K562 (cell line): ENCODE measurements at regions not wholly inside any gene's neighbourhood (a gene's known extent, or its start where the extent isn't known, plus 50 kb on each side); places are given as distances from the start of the nearest gene placed in this dataset.

ENCODE experiments used
- ATAC-seq: fragments of 200-7000 bp; cut with Tn5 transposase; 3 replicates; pipeline ENCODE4 v1.9.1; 2020; ENCODE audit warnings: moderate library complexity
- BruUV-seq: library from RNA; stranded (reverse); fragments of 400-500 nt; replicated peaks from 2 replicates; lab custom pipeline; 2021; lab: Mats Ljungman, UMichigan
- CTCF ChIA-PET: fragments of 300-600 bp; formaldehyde crosslinking; extraction: SDS; loops from one replicate; lab custom pipeline; 2021; ENCODE audit warnings: low intra/inter-chr PET ratio; lab: Yijun Ruan, JAX
- POLR2A ChIA-PET: fragments of 300-600, 350-650 bp; sonication (Branson Sonifier 250); formaldehyde crosslinking; extraction: SDS; loops from one replicate; lab custom pipeline; 2021; ENCODE audit warnings: antibody characterized with exemption, inconsistent platforms; lab: Yijun Ruan, JAX
- DNase-seq, 4 experiments: peaks; one replicate each; pipeline versions ENCODE4 v3.0.0 to v3.0.0-alpha.2; 2011 to 2018; ENCODE audit warnings: low spot score in 3 of 4, mixed read lengths in 3 of 4; ENCODE audit errors: extremely low read depth in 1 of 4
- FAIRE-seq: peaks from 2 replicates; lab custom pipeline; 2011; peaks lifted over from hg19 to GRCh38; lab: Jason Lieb, UNC
- H2AFZ ChIP-seq: 2 replicates; pipeline ENCODE4 v1.6.0; 2011; ENCODE audit warnings: low read depth, low read length, control low read depth, inconsistent platforms
- H3K27ac ChIP-seq: fragments of 200-600 bp; 3 replicates; pipeline ENCODE4 v1.8.0; 2011; ENCODE audit warnings: low read depth, mild to moderate bottlenecking, control low read depth, inconsistent platforms, low read length, moderate library complexity, mixed read lengths; ENCODE audit errors: extremely low read depth
- H3K27me3 ChIP-seq, 2 experiments: fragments of 300-600 bp in 1 of 2; 2 replicates in 1 of 2; 3 replicates in 1 of 2; pipeline versions ENCODE4 v1.6.0 to v1.8.0; 2011; ENCODE audit warnings: inconsistent platforms in 2 of 2, low read length in 2 of 2, mild to moderate bottlenecking in 1 of 2, mixed read lengths in 1 of 2, moderate library complexity in 1 of 2; ENCODE audit not compliant: control insufficient read depth in 2 of 2, insufficient read depth in 2 of 2
- H3K36me3 ChIP-seq: fragments of 300-600 bp; 3 replicates; pipeline ENCODE4 v1.8.0; 2011; ENCODE audit warnings: mild to moderate bottlenecking, low read length, inconsistent platforms; ENCODE audit not compliant: control insufficient read depth, insufficient read depth
- H3K4me1 ChIP-seq, 2 experiments: fragments of 200-600 bp in 1 of 2; replicated peaks in 1 of 2; 2 replicates in 1 of 2; 3 replicates in 1 of 2; pipeline versions ENCODE4 v1.5.1 to v1.8.0; 2011; ENCODE audit warnings: inconsistent platforms in 2 of 2, low read length in 2 of 2, mild to moderate bottlenecking in 1 of 2, mixed read lengths in 1 of 2, moderate library complexity in 1 of 2; ENCODE audit not compliant: control insufficient read depth in 2 of 2, insufficient read depth in 2 of 2
- H3K4me2 ChIP-seq: 2 replicates; pipeline ENCODE4 v1.6.1; 2011; ENCODE audit warnings: low read length, control low read depth, inconsistent platforms, mixed read lengths; ENCODE audit not compliant: insufficient read depth
- H3K4me3 ChIP-seq: fragments of 200-600 bp; sonication (generic), shearing (Covaris generic); 2 replicates; pipeline ENCODE4 v1.5.1; 2016; ENCODE audit warnings: control low read depth, inconsistent platforms
- H3K79me2 ChIP-seq: fragments of 200-600 bp; 3 replicates; pipeline ENCODE4 v1.8.0; 2011; ENCODE audit warnings: low read length, inconsistent platforms; ENCODE audit not compliant: control insufficient read depth, insufficient read depth
- H3K9ac ChIP-seq, 2 experiments: 2 replicates each; pipeline versions ENCODE4 v1.6.0 to v1.6.1; 2011; ENCODE audit warnings: low read depth in 2 of 2, low read length in 2 of 2, control low read depth in 1 of 2, inconsistent platforms in 1 of 2, mild to moderate bottlenecking in 1 of 2, mixed read lengths in 1 of 2; ENCODE audit not compliant: insufficient read depth in 1 of 2
- H3K9me1 ChIP-seq: one replicate; pipeline ENCODE4 v1.6.0; 2011; ENCODE audit warnings: inconsistent platforms, mild to moderate bottlenecking, low read length, moderate library complexity; ENCODE audit not compliant: control insufficient read depth, insufficient read depth
- H3K9me3 ChIP-seq: replicated peaks from 2 replicates; pipeline ENCODE4 v1.5.1; 2011; ENCODE audit warnings: low read depth, low read length, inconsistent platforms; ENCODE audit not compliant: control insufficient read depth, insufficient read depth
- H4K20me1 ChIP-seq: replicated peaks from 2 replicates; pipeline ENCODE4 v1.6.1; 2011; ENCODE audit warnings: low read length, inconsistent platforms, mixed read lengths; ENCODE audit not compliant: control insufficient read depth, insufficient read depth
- KLF1 ChIP-seq: fragments of 450-650 bp; IDR thresholded peaks from 2 replicates; pipeline ENCODE4 v1.6.1; 2016; ENCODE audit warnings: missing genetic modification characterization, missing compliant biosample characterization
- NFE2 ChIP-seq: IDR thresholded peaks from 2 replicates; pipeline ENCODE4 v1.6.1; 2014; ENCODE audit warnings: antibody characterized with exemption, low read depth
- RNF219 ChIP-seq: fragments of 250-450 bp; sonication (Bioruptor Pico); IDR thresholded peaks from 2 replicates; pipeline ENCODE4 v1.5.0; 2022; ENCODE audit warnings: mild to moderate bottlenecking
- ZNF316 ChIP-seq: fragments of 450-650 bp; IDR thresholded peaks from 2 replicates; pipeline ENCODE4 v1.6.1; 2016
- in situ Hi-C: fragments of 300-500 bp; cut with MboI; formaldehyde crosslinking; loops from 4 replicates; pipeline ENCODE4 v1.15.0; 2018; ENCODE audit warnings: inconsistent platforms, mixed read lengths
- intact Hi-C: fragments of 100-400 bp; cut with micrococcal nuclease; formaldehyde crosslinking; loops from 2 replicates; pipeline ENCODE4 v1.14.2; 2022

DNA sequence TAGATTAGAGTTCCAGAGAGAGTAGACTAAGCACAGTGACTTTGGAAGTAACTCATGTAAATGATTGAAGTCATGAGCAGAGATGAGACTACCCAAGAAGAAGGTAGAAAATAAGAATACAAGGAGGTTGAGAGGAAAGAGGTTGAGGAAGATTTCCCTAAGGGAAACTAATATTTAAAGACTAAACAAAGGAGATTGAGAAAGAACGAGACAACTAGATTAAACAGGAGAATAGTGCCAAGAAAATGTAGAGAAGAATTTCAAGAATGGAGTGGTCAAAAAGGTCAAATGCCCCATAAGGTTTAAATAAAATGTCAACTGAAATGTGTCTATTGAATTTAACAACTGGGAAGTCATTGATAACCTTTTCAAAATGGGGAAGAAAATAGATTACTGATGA is 59.0 kb downstream of the RPS29 start (continued):
- no peak for TF ChIP-seq RNF219 (CRISPR knock-in tag)
- TF ChIP-seq, all 486 proteins: peak for 0

- no peak for FAIRE-seq
- no peak overlapping the region for H3K9ac ChIP-seq
- no peaks in the 10 kb centered on the region for H3K4me1 ChIP-seq
- no TSS peak for BruUV-seq
- no peak for DNase-seq
- ChIA-PET POLR2A (interaction anchor here (1.0 kb wide), 1 partner anchor 40 kb away, joined by 4 read pairs; no protein-coding TSS in a partner anchor), CTCF (no interaction called here)
- H3K27me3 ChIP-seq = no peaks in the 10 kb centered on the region
- H3K36me3 ChIP-seq = no peaks in the 10 kb centered on the region
- H3K9me3 ChIP-seq = no peaks in the 10 kb centered on the region
- no peaks in the 10 kb centered on the region for H3K79me2 ChIP-seq
- H3K9me1 ChIP-seq = no peaks in the 10 kb centered on the region
- H3K4me3 ChIP-seq = no peak overlapping the region
- intact Hi-C loops = no loop called here
- H3K27ac ChIP-seq = no peak overlapping the region
- no peak overlapping the region for H3K4me2 ChIP-seq
- H2AFZ ChIP-seq = no peak overlapping the region
- no peak for ATAC-seq
- no peak for TF ChIP-seq KLF1
- no peak for TF ChIP-seq ZNF316
- TF ChIP-seq NFE2 = no peak
- in situ Hi-C loops = no loop called here
- no peaks in the 10 kb centered on the region for H4K20me1 ChIP-seq
Observed at GRCh38 chr14:49526101-49526500, 60.1 kb downstream of the RPS29 start.
